ENCODE measurements at regions not wholly inside any gene's neighbourhood (a gene's known extent, or its start where the extent isn't known, plus 50 kb on each side); places are given as distances from the start of the nearest gene placed in this dataset.
A peak's percentile ranks its signal among the peaks of the same experiment; 100 is the strongest.
"Not testable (repeated sequence)": the region's sequence is repeated elsewhere in the genome, so short reads cannot be mapped to it uniquely, and the experiment has no call there.

GRCh38 chr3:86420990-86421739 lies 569.8 kb downstream of the VGLL3 start:
- DNase-seq = no peak
- Mint-ChIP-seq H3K36me3 (ENCODE audit: low read depth) (no peaks in the 10 kb centered on the region), H3K27ac (no peak overlapping the region), H3K27me3 (ENCODE audit: low read depth, poor library complexity) (no peaks in the 10 kb centered on the region), H3K4me3 (no peak overlapping the region), H3K9me3 (peaks cover 7% of the 10 kb centered on the region), H3K4me1 (no peaks in the 10 kb centered on the region)
- no peak for TF ChIP-seq CTCF (IDR thresholded peaks at IDR 0.05)

DNA sequence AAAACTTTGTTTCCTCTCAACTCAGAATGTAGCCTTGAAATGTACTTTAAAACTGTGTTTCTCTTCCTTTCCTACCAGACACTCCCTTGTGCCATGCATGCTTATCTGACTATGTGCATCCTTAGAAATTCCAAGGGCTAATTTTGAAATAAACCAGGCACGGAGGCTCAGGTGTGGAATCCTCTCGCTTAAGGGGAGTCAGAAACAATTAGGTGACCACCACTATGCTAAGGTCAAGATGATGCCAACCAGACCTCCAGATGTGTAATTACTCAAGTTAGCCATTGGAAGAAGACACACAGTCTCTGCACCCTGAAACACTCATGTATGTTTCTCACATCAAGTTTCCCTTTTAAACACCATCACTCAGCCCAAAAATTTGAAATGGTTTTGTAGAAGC lies 572.1 kb downstream of the VGLL3 start:
- Mint-ChIP-seq H3K4me1 (no peaks in the 10 kb centered on the region), H3K9me3 (no peaks in the 10 kb centered on the region), H3K36me3 (ENCODE audit: low read depth) (no peaks in the 10 kb centered on the region), H3K4me3 (no peak overlapping the region), H3K27ac (no peak overlapping the region), H3K27me3 (ENCODE audit: low read depth, poor library complexity) (no peaks in the 10 kb centered on the region)
- no peak for TF ChIP-seq CTCF (IDR thresholded peaks at IDR 0.05)
- no peak for DNase-seq

GRCh38 chr3:86416334-86416733 lies 574.6 kb downstream of the VGLL3 start:
- H3K4me1 Mint-ChIP-seq = no peaks in the 10 kb centered on the region
- no peaks in the 10 kb centered on the region for H3K27me3 Mint-ChIP-seq (ENCODE audit: low read depth, poor library complexity)
- TF ChIP-seq CTCF (IDR thresholded peaks at IDR 0.05) = no peak
- no peaks in the 10 kb centered on the region for H3K9me3 Mint-ChIP-seq
- DNase-seq = no peak
- H3K4me3 Mint-ChIP-seq = no peak overlapping the region
- no peaks in the 10 kb centered on the region for H3K36me3 Mint-ChIP-seq (ENCODE audit: low read depth)
- no peak overlapping the region for H3K27ac Mint-ChIP-seq

- Mint-ChIP-seq H3K27ac (no peak overlapping the region), H3K4me3 (no peak overlapping the region), H3K27me3 (ENCODE audit: low read depth, poor library complexity) (no peaks in the 10 kb centered on the region), H3K4me1 (no peaks in the 10 kb centered on the region), H3K9me3 (no peaks in the 10 kb centered on the region), H3K36me3 (ENCODE audit: low read depth) (no peaks in the 10 kb centered on the region)
- DNase-seq = no peak
- no peak for TF ChIP-seq CTCF (IDR thresholded peaks at IDR 0.05)
Observed at GRCh38 chr3:86413645-86414044, 577.3 kb downstream of the VGLL3 start.

GRCh38 chr3:86410587-86410986 lies 580.4 kb downstream of the VGLL3 start:
- no peak for DNase-seq
- H3K9me3 Mint-ChIP-seq = no peaks in the 10 kb centered on the region
- H3K4me1 Mint-ChIP-seq = no peaks in the 10 kb centered on the region
- no peak overlapping the region for H3K27ac Mint-ChIP-seq
- no peaks in the 10 kb centered on the region for H3K36me3 Mint-ChIP-seq (ENCODE audit: low read depth)
- H3K4me3 Mint-ChIP-seq = no peak overlapping the region
- TF ChIP-seq CTCF (IDR thresholded peaks at IDR 0.05) = no peak
- H3K27me3 Mint-ChIP-seq (ENCODE audit: low read depth, poor library complexity) = no peaks in the 10 kb centered on the region

GRCh38 chr3:86389759-86390158 lies 601.2 kb downstream of the VGLL3 start:
- DNase-seq; H3K4me3 Mint-ChIP-seq; H3K4me1 Mint-ChIP-seq; H3K9me3 Mint-ChIP-seq; H3K27me3 Mint-ChIP-seq (ENCODE audit: low read depth, poor library complexity); H3K36me3 Mint-ChIP-seq (ENCODE audit: low read depth): not testable (repeated sequence)
- peak overlapping the region; percentile 2 for H3K27ac Mint-ChIP-seq
